Type B pancreatic cell (in vitro differentiated cells): ENCODE measurements at regions not wholly inside any gene's neighbourhood (a gene's known extent, or its start where the extent isn't known, plus 50 kb on each side); places are given as distances from the start of the nearest gene placed in this dataset.

Experiments used
- DNase-seq: peaks from one replicate; pipeline ENCODE4 v3.0.0; 2021; ENCODE audit warnings: mixed read lengths; ENCODE audit not compliant: unreplicated experiment; ENCODE audit errors: extremely low spot score
- H3K27ac Mint-ChIP-seq: 2 replicates; pipeline ENCODE4 v1.8.0; 2021; ENCODE audit warnings: mild to moderate bottlenecking, mixed read lengths
- H3K27me3 Mint-ChIP-seq: 2 replicates; pipeline ENCODE4 v1.8.0; 2021; ENCODE audit warnings: mixed read lengths
- H3K36me3 Mint-ChIP-seq: 2 replicates; pipeline ENCODE4 v1.8.0; 2021; ENCODE audit warnings: mixed read lengths
- H3K4me1 Mint-ChIP-seq: one replicate; pipeline ENCODE4 v1.8.0; 2021; ENCODE audit warnings: mixed read lengths; ENCODE audit not compliant: unreplicated experiment
- H3K4me3 Mint-ChIP-seq: 2 replicates; pipeline ENCODE4 v1.8.0; 2021; ENCODE audit warnings: mild to moderate bottlenecking, mixed read lengths
- H3K9me3 Mint-ChIP-seq: 2 replicates; pipeline ENCODE4 v1.8.0; 2021; ENCODE audit warnings: mixed read lengths
- CTCF ChIP-seq: fragments of 200-600 bp; sonication (generic); conservative IDR thresholded peaks from 2 replicates; pipeline ENCODE4 v1.5.0; 2021; ENCODE audit warnings: antibody characterized with exemption, mild to moderate bottlenecking

GRCh38 chr13:47481536-47481935 is 519.5 kb downstream of the SUCLA2 start:
- no peak for DNase-seq
- Mint-ChIP-seq H3K4me3 (no peak overlapping the region), H3K27me3 (no peaks in the 10 kb centered on the region), H3K27ac (no peak overlapping the region), H3K36me3 (no peaks in the 10 kb centered on the region), H3K9me3 (no peaks in the 10 kb centered on the region), H3K4me1 (peaks cover 13% of the 10 kb centered on the region)
- no peak for TF ChIP-seq CTCF

- no peak overlapping the region for H3K27ac Mint-ChIP-seq
- H3K36me3 Mint-ChIP-seq: no peaks in the 10 kb centered on the region
- TF ChIP-seq CTCF: no peak
- DNase-seq: no peak
- no peaks in the 10 kb centered on the region for H3K9me3 Mint-ChIP-seq
- H3K27me3 Mint-ChIP-seq: no peaks in the 10 kb centered on the region
- H3K4me3 Mint-ChIP-seq: no peak overlapping the region
- peaks cover 7% of the 10 kb centered on the region for H3K4me1 Mint-ChIP-seq
These were observed 520.1 kb downstream of the SUCLA2 start for GRCh38 chr13:47480951-47481350.

DNA sequence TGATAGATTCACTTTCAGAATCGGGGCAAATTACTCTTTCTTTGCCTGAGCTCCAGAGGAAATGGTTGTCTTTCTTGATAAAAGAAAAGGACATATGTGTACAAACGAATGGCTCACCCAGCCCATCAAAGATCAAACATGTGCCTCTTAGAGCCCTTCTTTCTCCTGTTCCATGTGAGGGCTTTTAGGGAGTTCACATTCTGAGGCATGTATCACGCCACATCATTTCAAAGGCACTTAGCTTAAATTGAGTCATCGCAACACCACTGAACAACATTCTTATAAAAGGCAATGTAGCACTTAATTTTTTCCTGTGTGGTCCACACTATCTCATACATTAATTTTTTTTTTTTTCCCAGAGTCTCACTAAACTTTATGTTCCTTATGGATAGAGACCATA is 521.0 kb downstream of the SUCLA2 start:
- H3K36me3 Mint-ChIP-seq: no peaks in the 10 kb centered on the region
- H3K4me3 Mint-ChIP-seq: no peak overlapping the region
- no peak for DNase-seq
- H3K9me3 Mint-ChIP-seq: no peaks in the 10 kb centered on the region
- TF ChIP-seq CTCF: no peak
- peaks cover 4% of the 10 kb centered on the region for H3K4me1 Mint-ChIP-seq
- no peaks in the 10 kb centered on the region for H3K27me3 Mint-ChIP-seq
- no peak overlapping the region for H3K27ac Mint-ChIP-seq

DNA sequence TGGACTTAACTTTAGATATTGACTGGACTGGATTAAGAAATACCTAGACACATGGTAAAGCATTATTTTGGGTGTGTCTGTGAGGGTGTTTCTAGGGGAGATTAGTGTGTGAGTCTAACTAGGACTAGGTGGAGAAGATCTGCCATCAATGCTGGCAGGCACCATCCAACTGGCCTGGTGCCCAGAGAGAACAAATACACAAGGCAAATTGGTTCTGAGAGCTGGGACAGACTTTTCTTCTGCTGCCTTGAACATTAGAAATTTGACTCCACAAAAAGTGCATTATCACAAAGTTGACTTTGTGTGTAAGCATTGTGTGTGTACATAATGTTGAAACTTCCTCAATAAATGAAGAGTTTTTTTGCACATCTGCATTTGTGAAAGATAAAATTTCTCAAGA is 522.1 kb downstream of the SUCLA2 start:
- no peak for TF ChIP-seq CTCF
- DNase-seq: no peak
- no peak overlapping the region for H3K4me3 Mint-ChIP-seq
- H3K36me3 Mint-ChIP-seq: no peaks in the 10 kb centered on the region
- no peak overlapping the region for H3K27ac Mint-ChIP-seq
- no peaks in the 10 kb centered on the region for H3K4me1 Mint-ChIP-seq
- H3K27me3 Mint-ChIP-seq: no peaks in the 10 kb centered on the region
- H3K9me3 Mint-ChIP-seq: no peaks in the 10 kb centered on the region

DNA sequence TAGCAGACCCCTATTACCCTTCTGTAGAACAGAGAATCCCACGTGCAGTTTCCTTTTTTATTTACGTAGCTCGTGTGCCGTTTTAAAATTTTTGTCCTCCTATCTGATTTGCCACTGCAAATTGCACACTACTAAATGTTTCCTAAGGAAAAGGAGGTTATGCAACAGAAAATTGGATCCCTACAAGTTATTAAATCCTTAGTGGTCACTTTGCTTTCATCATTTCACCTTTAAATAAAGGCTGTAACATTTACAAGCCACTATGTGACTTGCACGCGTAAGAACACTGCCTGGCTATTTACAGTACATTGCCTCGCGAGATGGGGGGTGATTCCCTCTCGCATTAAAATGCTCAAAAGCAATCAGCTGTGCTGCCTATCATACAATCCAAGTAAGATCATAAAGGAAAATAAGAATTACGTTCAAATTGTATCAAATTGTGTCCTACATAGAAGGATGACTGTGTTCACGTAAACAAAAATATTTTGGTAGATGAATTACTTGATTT is 525.6 kb downstream of the SUCLA2 start:
- no peaks in the 10 kb centered on the region for H3K36me3 Mint-ChIP-seq
- H3K4me1 Mint-ChIP-seq: no peaks in the 10 kb centered on the region
- DNase-seq: no peak
- no peak for TF ChIP-seq CTCF
- H3K27me3 Mint-ChIP-seq: no peaks in the 10 kb centered on the region
- no peak overlapping the region for H3K27ac Mint-ChIP-seq
- H3K9me3 Mint-ChIP-seq: no peaks in the 10 kb centered on the region
- no peak overlapping the region for H3K4me3 Mint-ChIP-seq

DNA sequence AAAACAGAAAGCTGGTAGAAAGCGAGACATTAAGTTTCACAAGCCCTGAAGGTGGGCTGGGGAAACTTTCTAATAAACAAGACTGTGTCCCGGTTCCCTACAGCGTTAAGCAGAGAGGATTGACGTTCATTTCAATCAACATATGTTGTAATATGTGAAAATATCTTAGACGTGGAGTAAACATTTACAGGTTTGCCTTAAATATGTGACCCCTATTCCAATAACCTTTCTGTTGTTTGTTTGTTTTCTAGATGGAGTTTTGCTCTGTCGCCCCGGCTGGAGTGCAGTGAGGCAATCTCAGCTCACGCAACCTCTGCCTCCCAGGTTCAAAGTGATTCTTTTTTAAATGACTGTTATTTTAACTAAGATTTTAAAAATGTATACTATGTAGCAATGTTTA is 526.2 kb downstream of the SUCLA2 start:
- Mint-ChIP-seq H3K9me3 (no peaks in the 10 kb centered on the region), H3K4me1 (no peaks in the 10 kb centered on the region), H3K27ac (no peak overlapping the region), H3K36me3 (no peaks in the 10 kb centered on the region), H3K27me3 (no peaks in the 10 kb centered on the region), H3K4me3 (no peak overlapping the region)
- no peak for DNase-seq
- TF ChIP-seq CTCF: no peak
